Activated gamma-delta T cell (primary cell): ENCODE measurements at regions not wholly inside any gene's neighbourhood (a gene's known extent, or its start where the extent isn't known, plus 50 kb on each side); places are given as distances from the start of the nearest gene placed in this dataset.

Experiments used
- DNase-seq: peaks from one replicate; lab custom pipeline; 2025; lab: John Stamatoyannopoulos, UW

DNA sequence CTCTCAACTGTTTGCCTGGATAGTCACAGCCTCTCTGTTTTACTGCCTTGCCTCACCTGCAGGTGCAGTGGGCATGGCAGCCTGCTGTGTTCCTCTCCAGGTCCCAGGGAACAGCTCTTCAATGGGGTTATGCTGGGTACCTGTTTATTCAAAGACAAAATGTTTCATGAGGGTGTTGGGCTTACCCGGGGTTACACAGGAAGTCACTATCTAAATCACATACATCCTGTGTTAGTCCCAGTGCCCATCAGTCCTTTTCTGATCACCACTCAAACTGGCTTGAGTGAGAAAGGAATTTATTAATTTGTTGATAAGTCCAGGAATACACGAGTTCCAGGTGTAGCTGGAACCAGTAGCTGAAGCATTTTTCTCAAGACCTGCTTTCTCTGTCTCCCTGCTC is 1503.6 kb upstream of the TMEM132C start:
- no peak for DNase-seq

DNA sequence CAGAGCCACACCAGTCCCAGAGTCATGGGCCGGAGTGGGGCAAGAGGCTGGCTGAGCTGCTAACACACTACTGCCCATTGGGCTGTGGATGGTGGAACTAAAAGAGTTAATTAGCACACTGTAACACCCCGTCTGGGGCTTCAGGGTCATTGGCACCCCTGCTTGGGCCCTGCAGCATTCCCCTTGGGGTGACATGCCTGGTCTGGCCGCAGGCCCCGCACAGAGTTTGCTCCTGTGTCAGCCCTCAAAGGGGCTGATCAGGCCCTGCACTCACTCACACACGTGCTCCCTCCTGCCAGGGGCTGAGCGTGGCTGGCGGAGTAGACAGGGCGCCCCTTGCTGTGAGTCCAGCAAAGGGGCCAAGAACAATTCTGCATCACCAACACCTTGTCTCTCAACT is 1499.6 kb upstream of the TMEM132C start:
- no peak for DNase-seq

DNA sequence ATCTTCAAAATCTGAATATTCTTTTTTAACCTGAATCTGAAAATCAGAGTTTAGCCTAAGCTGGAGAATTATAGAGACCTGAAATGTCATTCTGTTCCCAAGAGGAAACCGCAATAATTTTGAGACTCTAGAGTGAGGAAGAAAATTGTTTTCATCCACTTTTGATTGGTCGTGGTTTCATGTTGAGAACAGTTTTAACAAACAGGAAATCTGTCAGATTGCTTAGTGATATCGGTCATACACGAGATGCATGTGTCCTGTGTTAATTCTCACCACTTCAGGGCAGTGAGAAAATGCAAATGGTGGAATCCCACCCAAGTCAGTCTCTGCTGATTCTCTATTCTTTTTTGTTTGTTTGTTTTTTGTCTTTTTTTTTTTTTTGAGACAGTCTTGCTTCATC is 1498.5 kb upstream of the TMEM132C start:
- no peak for DNase-seq

DNA sequence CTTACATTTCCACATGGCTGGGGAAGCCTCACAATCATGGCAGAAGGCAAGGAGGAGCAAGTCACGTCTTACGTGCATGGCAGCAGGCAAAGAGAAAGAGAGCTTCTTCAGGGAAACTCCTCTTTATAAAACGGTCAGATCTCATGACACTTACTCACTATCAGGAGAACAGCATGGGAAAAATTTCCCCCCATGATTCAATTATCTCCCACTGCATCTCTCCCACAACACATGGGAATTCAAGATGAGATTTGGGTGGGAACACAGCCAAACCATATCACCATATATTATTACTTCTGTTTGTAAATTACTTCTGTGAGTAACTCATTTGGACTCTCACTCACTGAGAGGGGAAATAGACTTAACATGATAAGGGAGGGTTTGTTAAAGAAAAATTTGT is 1496.8 kb upstream of the TMEM132C start:
- no peak for DNase-seq

DNA sequence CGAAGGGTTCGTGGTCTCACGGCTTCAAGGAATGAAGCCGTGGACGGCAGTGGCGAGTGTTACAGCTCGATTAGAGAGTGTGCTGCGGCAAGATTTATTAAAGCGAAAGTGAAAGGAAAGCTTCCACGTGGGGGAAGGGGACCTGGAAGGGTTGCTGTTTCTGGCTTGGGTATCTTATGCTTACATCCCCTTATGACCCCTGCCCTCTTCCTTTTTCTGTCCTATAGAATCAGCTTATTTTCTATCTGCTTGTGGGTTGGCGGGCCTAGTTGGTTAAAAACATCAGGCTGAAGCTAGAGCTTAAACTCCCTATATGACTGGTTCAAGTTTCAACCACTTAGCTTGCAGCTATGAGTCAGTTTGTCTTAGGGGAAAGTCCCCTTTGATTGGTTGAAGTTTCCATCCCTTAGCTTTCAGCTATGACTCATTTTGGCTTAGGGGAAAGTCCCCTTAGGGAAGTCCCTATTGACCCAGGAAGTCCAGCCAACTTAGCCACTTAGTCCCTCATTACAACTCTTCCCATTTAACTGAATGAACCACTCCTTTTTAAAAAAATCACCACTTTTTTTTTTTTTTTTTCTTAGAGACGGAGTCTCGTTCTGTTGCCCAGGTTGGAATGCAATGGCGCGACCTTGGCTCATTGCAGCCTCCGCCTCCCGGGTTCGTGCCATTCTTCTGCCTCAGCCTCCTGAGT is 1494.7 kb upstream of the TMEM132C start:
- no peak for DNase-seq

DNA sequence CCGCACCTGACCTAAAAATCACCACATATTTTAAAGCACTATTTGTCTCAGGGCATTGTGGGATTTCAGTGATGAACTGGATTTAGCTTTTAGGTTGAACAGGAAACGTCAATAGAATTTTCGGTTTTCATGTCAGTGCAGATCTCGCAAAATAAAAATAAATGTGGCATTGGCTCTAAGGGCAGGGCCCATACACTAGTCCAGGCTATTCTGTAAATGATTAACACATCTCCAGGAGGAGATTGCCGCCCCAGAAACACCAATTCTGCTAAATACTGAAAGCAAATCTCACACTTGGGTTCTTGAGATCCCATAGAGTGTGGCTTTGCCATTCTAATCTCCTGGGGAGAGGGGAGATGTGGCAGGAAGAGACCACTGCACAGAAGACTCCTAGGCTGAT is 1494.0 kb upstream of the TMEM132C start:
- no peak for DNase-seq

DNA sequence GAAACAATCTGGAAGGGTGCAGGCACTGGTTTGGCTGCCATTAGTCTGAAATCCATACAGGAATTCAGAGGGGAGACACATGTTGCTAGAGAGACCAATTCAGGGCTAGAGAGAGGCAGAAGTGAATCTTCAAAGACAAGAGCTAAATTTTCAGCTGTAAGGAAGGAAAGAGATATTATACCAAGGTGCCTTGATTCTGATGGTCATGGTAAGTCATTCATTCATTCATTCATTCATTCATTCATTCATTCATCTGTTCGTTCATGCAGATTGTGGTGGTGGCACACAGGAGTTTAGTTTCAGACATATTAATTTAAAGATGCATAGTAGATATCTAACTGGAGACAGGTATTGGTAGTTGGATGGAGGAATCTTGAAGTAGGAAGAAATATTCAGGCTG is 1493.5 kb upstream of the TMEM132C start:
- no peak for DNase-seq

DNA sequence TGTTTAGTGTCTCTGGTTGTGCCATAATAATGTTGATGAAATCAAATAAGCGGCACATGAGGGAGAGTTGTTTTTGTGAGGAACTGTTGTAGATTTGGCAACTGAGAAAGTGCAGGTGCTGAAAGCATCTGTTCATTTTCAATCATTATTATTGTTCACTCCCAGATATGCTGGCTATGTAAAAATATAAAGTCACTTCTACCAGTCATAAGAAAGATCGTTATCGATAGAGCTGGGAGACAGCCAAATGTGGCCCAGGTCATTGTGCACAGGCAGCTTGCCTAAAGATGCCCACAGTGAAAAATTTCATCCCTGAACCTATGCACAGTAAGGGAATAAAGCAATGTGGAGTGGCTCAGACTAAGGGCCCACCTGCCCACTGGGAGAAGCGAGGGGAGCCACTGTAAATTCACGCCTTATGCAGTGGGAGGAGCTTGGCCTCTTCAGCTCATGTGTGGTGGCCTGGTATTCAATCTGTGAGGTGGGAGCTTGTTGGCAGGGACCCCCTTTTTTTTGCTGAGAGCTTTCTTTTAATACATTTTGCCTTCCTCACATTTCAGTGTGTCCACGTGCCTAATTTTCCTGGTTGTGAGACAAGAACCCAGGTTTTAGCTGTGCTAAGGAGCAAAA is 1490.8 kb upstream of the TMEM132C start:
- DNase-seq: no peak

DNA sequence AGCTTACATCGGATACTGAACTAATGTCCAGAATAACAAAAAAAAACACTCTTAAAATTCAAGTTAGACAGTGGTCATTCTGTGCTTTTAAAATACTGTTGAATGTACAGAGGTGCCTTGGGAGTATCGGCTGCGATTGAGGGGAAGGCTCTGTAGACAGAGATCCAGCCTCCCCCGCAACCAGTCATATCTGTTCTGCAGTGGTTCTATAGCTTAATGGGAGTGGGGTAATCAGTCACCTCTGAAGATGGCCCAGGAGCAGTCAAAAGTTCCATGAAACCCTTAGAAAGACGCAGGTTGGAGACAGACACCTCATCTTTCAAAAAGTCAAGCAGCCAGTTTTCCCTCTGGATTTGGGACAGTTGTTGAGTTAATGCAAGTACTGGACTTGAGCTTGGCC is 1486.6 kb upstream of the TMEM132C start:
- DNase-seq: no peak

DNA sequence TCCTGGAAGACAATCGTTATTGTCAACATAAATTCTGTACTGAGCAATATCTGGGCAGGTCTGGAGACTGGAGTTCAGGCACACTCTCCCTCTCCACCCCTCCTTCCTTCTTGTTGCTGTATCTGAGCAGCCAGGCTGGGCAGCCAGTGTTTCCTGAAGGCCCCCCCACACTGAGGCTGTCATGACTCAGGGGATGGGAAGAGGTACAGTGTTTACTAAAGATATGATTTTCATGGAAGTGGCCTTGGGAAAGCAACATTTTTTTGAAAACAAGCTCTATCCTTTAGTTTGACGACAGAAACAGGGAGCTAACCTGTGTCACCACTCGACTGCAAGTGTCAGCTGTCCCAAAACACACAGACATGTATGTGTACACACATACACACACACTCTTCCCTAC is 1485.4 kb upstream of the TMEM132C start:
- DNase-seq: no peak

DNA sequence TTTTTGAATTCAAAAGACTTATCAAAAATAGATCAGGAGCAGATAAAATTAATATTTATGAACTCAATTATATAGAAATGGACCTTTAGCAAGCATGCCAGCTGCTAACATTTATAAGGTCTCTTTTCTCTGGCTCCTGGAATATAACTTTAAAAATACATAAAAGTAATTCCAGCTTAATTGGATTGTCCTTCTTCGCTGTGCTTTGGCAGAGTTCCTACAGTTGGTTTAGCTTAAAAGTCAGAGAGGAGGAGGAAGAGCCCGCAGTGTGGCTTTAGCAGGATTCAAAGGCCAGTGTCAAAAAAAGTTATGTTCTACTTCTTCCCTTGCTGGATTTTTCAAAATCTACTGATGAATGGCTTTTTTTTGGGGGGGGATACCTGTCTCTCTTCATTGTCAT is 1484.9 kb upstream of the TMEM132C start:
- no peak for DNase-seq

DNA sequence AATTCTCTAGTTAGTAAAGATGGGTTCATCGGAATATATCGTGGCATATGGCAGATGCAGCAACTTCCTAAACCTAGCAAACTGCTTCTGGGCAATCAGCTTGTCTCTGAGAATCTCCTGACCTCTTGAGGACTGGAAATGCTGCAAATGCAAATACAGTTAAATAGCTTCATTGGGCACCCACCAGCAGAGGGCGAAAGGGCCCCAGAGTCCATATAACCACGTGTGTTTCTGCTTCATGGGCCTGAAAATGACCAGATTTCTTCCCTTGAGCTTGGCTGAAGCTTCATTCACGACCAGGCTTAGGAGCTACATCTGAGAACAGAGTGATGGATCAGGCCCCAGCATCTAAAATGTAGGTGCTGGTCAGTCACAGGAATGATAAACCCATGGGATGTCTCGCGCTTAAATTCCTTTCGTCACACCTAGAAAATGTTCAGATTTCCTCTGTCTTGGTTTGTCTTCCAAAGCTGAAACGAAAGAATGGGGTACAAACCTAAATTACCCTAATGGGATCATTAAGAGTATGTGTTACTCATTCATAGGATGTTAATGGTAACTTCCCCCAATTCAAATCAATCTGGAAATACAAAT is 1482.5 kb upstream of the TMEM132C start:
- no peak for DNase-seq

DNA sequence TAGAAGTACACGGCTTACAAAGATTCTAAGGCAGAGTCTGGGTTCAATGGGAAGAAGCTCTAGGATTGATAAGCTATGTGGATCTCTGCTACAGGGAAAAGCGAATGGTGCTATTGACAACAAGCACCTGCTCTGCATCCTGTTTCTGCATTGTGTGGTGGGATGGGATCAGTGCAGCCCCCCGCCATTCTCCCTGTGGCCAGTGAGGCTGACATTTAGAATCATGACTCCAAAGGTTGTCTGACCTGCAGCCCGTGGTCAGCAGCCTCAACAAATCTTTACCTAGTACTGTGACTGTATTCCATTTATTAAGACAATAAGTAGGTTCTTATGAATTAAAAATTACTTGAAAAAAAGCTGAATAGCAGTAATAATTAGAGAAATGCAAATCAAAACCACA is 1477.0 kb upstream of the TMEM132C start:
- no peak for DNase-seq

DNA sequence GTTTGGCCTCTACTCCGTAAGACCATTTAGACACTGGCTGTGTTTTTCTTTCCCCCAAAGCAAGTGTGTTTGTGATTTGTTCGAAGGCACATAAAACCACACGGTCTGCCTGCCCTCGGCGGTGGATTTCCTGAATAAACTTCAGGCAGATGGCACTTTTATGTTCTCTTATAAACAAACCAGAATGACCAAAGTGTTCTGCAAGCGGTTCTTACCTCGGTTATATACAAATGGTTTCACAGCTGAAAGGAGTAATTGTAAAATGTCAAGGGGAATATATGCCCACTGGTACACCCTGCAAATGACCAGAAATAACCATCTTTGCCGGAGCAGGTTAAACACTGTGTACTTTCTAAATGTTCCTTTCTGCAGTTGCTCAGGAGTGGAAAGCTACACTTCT is 1475.8 kb upstream of the TMEM132C start:
- DNase-seq: no peak

DNA sequence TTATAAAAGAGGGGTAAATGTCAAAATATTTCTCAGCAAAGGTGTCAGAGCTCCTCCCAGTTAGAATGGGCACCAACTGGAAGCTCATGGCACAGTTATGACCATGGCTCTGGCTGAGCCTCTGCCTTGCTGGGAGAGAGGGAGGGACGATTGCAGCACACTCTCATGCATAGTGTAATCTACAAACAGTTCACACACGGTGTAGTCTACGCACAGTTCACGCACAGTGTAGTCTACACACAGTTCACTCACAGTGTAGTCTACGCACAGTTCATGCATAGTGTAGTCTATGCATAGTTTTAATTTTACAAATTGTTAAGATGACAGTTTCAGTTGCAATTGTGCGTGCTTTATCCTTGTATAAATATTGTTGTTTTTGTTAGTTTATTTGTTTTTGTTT is 1474.6 kb upstream of the TMEM132C start:
- no peak for DNase-seq

DNA sequence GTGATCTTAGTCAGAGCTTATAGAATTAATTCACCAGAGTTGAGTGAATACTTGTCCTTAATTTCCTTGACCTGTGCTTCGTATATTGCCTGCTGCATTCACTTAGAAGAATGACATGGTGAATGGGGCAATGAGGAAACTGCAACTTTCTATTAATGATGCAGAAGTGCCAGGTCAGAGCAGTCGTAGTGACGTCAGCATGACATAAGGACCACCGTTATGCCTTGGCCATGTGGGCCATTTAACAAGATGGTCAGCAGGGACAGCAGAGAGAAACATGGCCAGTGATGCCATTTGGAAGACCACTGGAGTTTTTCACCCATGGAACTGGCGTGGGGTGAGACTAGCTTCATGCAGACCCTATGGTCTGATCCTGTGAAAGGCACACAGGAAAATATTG is 1469.4 kb upstream of the TMEM132C start:
- no peak for DNase-seq

DNA sequence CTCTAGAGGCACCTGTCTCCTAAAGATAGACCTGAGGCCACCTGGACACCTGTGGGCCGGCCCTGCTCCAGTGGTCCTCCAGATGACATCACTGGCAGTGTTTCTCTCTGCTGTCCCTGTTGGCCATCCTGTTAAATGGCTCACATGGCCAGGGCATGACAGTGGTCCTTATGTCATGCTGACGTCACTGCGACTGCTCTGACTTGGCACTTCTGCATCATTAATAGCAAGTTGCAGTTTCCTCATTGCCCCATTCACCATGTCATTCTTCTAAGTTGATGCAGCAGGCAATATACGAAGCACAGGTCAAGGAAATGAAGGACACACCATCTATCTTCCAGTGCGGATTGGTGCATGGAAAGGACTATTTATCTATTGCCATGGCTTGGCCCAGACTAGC is 1468.5 kb upstream of the TMEM132C start:
- no peak for DNase-seq

DNA sequence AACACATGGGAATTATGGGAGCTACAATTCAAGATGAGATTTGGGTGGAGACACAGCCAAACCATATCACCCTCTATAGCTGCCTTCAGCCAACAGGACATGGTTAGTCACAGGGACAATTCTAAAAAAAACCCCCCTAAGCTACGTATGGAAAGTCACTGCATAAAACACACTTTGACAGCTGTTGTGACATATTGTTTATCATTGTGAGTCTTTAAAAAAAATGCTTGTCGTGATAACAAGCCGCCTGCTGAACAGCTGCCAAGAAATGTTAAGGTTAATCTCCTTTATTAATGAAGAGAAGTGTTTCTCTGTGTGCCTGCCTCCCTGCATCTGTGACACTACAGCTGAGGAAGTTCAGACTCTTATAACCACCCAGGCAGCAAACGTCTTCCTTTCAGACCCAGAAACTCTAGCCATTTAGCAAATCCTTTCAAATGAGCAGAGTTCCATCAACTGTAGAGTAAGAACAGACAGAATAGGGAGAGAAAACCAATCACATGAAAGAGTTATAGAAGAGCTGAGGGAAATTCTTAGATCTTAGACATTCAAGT is 1459.6 kb upstream of the TMEM132C start:
- no peak for DNase-seq

DNA sequence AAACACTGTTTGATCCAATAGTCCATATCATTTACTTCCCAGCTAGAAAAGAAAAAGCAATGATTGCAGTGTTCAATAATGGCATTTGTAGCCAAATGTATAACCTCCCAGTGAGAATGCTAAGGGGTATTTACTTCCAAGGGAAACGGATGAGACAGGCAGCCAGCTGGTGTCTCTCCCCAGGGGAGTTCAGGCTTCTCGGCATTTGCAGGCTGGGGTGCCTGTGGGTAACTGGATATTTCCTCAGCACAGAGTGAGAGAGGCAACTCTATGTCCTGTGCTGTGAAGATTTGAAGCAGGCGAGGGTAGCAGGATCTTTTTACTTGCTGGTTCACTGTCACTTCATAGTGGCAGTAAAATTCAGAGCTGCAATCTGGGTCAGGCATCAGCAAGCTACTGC is 1455.6 kb upstream of the TMEM132C start:
- DNase-seq: no peak

DNA sequence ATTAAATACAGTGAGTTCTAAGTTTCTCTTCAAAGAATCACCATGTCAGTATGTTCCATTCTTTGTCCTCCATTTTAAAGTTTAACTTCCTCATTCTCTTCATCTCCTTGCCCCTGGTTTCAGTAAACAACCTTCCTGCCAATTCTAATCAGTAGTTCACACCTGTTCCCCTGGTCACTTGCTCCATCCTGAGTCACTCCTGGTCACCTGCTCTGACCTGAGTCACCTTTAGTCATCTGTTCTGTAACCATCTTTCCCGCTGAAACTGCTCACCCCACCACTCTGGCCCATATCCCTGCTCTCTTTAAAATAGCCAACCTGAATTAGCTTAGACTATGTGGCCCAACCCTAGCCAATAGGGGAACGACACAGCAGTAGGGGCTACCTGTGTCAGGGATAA is 1447.4 kb upstream of the TMEM132C start:
- DNase-seq: no peak

DNA sequence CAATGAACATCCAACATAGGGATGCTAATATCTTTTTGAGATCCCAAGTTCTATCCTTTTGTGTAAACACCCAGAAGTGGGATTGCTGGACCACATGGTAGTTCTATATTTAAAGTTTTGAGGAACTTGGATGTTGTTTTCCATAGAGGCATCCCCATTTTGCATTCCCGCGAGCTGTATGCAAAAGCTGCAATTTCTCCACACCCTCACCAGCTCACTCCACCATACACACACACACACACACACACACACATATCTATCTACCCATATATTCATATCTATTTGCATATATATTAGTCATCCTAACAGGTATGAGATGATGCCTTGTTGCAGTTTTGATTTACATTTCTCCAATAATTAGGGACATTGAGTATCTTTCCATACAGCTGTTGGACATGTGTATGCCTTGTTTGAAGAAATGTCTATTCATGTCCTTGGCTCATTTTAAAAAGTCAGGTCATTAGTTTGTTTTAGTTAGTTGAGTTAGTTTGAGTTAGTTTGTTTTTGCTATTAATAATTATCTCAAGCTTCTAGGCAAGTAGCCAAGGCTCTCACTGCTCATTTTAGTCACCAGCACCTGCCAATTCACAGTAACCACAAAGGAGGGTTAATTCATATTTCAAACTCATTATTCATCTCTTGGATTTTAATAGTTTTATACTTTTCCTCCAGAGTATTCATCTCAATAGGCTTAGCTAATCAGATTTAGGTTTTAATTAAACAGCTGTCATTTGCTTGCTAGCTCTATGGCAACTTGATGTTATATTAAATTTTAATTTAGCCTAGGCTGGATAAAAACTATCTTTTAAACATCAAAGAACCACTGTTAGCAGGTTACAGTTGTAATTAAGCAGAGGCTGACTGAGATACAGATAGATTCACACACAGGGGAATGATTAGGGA is 1435.9 kb upstream of the TMEM132C start:
- no peak for DNase-seq

DNA sequence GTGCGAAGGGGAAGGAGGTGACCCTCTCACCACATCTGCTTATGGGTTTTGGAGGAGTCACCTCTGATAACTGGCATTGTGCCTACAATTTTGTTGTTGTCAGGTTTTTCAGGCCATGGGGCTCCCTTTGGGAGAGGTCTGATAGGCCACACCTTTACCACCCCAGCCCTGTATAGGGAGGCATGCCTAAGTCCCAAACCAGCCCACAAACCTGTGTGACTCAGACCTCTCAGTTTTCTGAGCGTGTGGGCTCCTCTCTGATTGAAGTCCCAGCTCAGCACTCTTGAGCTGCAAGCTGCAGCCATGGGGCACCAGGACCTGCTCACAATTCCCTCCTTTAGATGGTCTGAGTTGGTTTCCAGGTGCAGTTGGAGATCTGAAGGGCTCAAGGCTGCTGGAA is 1429.3 kb upstream of the TMEM132C start:
- no peak for DNase-seq
